ENCODE measurements at regions not wholly inside any gene's neighbourhood (a gene's known extent, or its start where the extent isn't known, plus 50 kb on each side); places are given as distances from the start of the nearest gene placed in this dataset.
A peak's percentile ranks its signal among the peaks of the same experiment; 100 is the strongest.

GRCh38 chr10:42962902-42963231 is 114.0 kb upstream of the RET start:
- peak in 1 of 2 donors; percentile 19 for DNase-seq
- no peak for ATAC-seq
- 93 to 94% (median 93%) methylated on average over 5 of the region's 5 CpGs for WGBS, 3 donors
- TF ChIP-seq CTCF (IDR thresholded peaks at IDR 0.05): no peak
- Histone ChIP-seq H3K36me3 (ENCODE audit: insufficient read depth in 1 of 2, low read depth in 1 of 2) (no peaks in the 10 kb centered on the region), H3K9me3 (no peaks in the 10 kb centered on the region), H3K27ac (no peak overlapping the region), H3K4me3 (no peak overlapping the region), H3K27me3 (ENCODE audit: insufficient read depth in 3 of 3, low read length in 2 of 3) (no peaks in the 10 kb centered on the region), H3K4me1 (no peaks in the 10 kb centered on the region)
- intact Hi-C loops (cut with DNase I): loop anchor here in 1 of 2 donors (10.0 kb wide), 1 partner anchor 372 kb away; no protein-coding TSS in a partner anchor

- DNase-seq: peak in 1 of 2 donors; percentile 47
- H3K9me3 ChIP-seq: no peaks in the 10 kb centered on the region
- H3K4me3 ChIP-seq: no peak overlapping the region
- H3K27ac ChIP-seq: no peak overlapping the region
- H3K4me1 ChIP-seq: no peaks in the 10 kb centered on the region
- no peaks in the 10 kb centered on the region for H3K27me3 ChIP-seq (ENCODE audit: insufficient read depth in 3 of 3, low read length in 2 of 3)
- no peaks in the 10 kb centered on the region for H3K36me3 ChIP-seq (ENCODE audit: insufficient read depth in 1 of 2, low read depth in 1 of 2)
- intact Hi-C loops (cut with DNase I): loop anchor here in 1 of 2 donors (10.0 kb wide), 1 partner anchor 371 kb away; no protein-coding TSS in a partner anchor
- 27 to 42% (median 38%) methylated on average over 7 of the region's 7 CpGs for WGBS, 3 donors
- no peak for ATAC-seq
- TF ChIP-seq CTCF (IDR thresholded peaks at IDR 0.05): no peak
These were observed 113.6 kb upstream of the RET start for GRCh38 chr10:42963312-42963711.

- Histone ChIP-seq H3K27me3 (ENCODE audit: insufficient read depth in 3 of 3, low read length in 2 of 3) (no peaks in the 10 kb centered on the region), H3K36me3 (ENCODE audit: insufficient read depth in 1 of 2, low read depth in 1 of 2) (no peaks in the 10 kb centered on the region), H3K4me3 (no peak overlapping the region), H3K27ac (no peak overlapping the region), H3K9me3 (no peaks in the 10 kb centered on the region), H3K4me1 (no peaks in the 10 kb centered on the region)
- intact Hi-C loops (cut with DNase I): loop anchor here in 1 of 2 donors (10.0 kb wide), 1 partner anchor 366 kb away; no protein-coding TSS in a partner anchor
- WGBS, 3 donors: 64 to 69% (median 64%) methylated on average over 3 of the region's 3 CpGs
- ATAC-seq (no peak), DNase-seq (peak in 1 of 2 donors; percentile 22)
- TF ChIP-seq CTCF (IDR thresholded peaks at IDR 0.05): no peak
These were observed 107.7 kb upstream of the RET start for GRCh38 chr10:42969147-42969546.

- ATAC-seq: no peak
- DNase-seq: no peak
- no peaks in the 10 kb centered on the region for H3K36me3 ChIP-seq (ENCODE audit: insufficient read depth in 1 of 2, low read depth in 1 of 2)
- no peak overlapping the region for H3K4me3 ChIP-seq
- H3K27ac ChIP-seq: no peak overlapping the region
- H3K4me1 ChIP-seq: no peaks in the 10 kb centered on the region
- intact Hi-C loops (cut with DNase I): loop anchor here in 1 of 2 donors (10.0 kb wide), 1 partner anchor 365 kb away; no protein-coding TSS in a partner anchor
- WGBS, 3 donors: 89 to 92% (median 90%) methylated on average over 5 to 6 of the region's 6 CpGs
- H3K27me3 ChIP-seq (ENCODE audit: insufficient read depth in 3 of 3, low read length in 2 of 3): no peaks in the 10 kb centered on the region
- no peak for TF ChIP-seq CTCF (IDR thresholded peaks at IDR 0.05)
- no peaks in the 10 kb centered on the region for H3K9me3 ChIP-seq
These were observed 107.0 kb upstream of the RET start for GRCh38 chr10:42969909-42970308.

Measured in psoas muscle (tissue), 7 donors.